H9 (cell line): ENCODE measurements at regions not wholly inside any gene's neighbourhood (a gene's known extent, or its start where the extent isn't known, plus 50 kb on each side); places are given as distances from the start of the nearest gene placed in this dataset.

Experiments used
- DNase-seq: peaks from one replicate; pipeline ENCODE4 v3.0.0-alpha.2; 2017
- H2AFZ ChIP-seq: one replicate; pipeline ENCODE4 v1.6.1; 2013; ENCODE audit warnings: mild to moderate bottlenecking, low read length, control low read depth, moderate library complexity
- H2AK5ac ChIP-seq: 2 replicates; pipeline ENCODE4 v1.6.1; 2013; ENCODE audit warnings: low read length, control low read depth, mixed read lengths; ENCODE audit not compliant: insufficient read length
- H2BK120ac ChIP-seq: one replicate; pipeline ENCODE4 v1.6.1; 2013; ENCODE audit warnings: low read depth, mild to moderate bottlenecking, low read length, control low read depth, inconsistent platforms; ENCODE audit not compliant: poor library complexity, severe bottlenecking
- H2BK12ac ChIP-seq: 2 replicates; pipeline ENCODE4 v1.6.1; 2013; ENCODE audit warnings: low read length, control low read depth, mixed read lengths, low read depth; ENCODE audit not compliant: insufficient read length
- H2BK15ac ChIP-seq: 2 replicates; pipeline ENCODE4 v1.6.1; 2013; ENCODE audit warnings: low read depth, low read length, control low read depth
- H2BK20ac ChIP-seq: one replicate; pipeline ENCODE4 v1.6.1; 2013; ENCODE audit warnings: low read depth, mild to moderate bottlenecking, low read length, control low read depth, inconsistent platforms; ENCODE audit not compliant: poor library complexity, severe bottlenecking
- H2BK5ac ChIP-seq: 2 replicates; pipeline ENCODE4 v1.6.1; 2013; ENCODE audit warnings: low read length, control low read depth, mixed read lengths; ENCODE audit not compliant: insufficient read length
- H3K14ac ChIP-seq: 2 replicates; pipeline ENCODE4 v1.6.1; 2013; ENCODE audit warnings: low read length, control low read depth; ENCODE audit not compliant: insufficient read depth
- H3K18ac ChIP-seq: 2 replicates; pipeline ENCODE4 v1.6.1; 2013; ENCODE audit warnings: low read depth, mild to moderate bottlenecking, mixed read lengths, low read length, control low read depth; ENCODE audit not compliant: insufficient read length
- H3K23ac ChIP-seq: 2 replicates; pipeline ENCODE4 v1.6.1; 2013; ENCODE audit warnings: low read length, control low read depth, mixed read lengths, low read depth; ENCODE audit not compliant: insufficient read length
- H3K23me2 ChIP-seq: 2 replicates; pipeline ENCODE4 v1.6.1; 2013; ENCODE audit warnings: low read depth, mild to moderate bottlenecking, mixed read lengths, low read length, control low read depth; ENCODE audit not compliant: insufficient read length, poor library complexity, severe bottlenecking
- H3K27ac ChIP-seq: 2 replicates; pipeline ENCODE4 v1.5.1; 2013; ENCODE audit warnings: low read length, control low read depth, mixed read lengths, low read depth; ENCODE audit not compliant: insufficient read length
- H3K27me3 ChIP-seq: 2 replicates; pipeline ENCODE4 v1.6.1; 2013; ENCODE audit warnings: low read length, control low read depth, inconsistent platforms; ENCODE audit not compliant: insufficient read depth
- H3K4ac ChIP-seq: 2 replicates; pipeline ENCODE4 v1.6.1; 2013; ENCODE audit warnings: low read depth, mild to moderate bottlenecking, control low read depth, inconsistent platforms, low read length, moderate library complexity
- H3K4me1 ChIP-seq: 2 replicates; pipeline ENCODE4 v1.6.1; 2013; ENCODE audit warnings: low read length, control low read depth, inconsistent platforms; ENCODE audit not compliant: insufficient read depth
- H3K4me2 ChIP-seq: 2 replicates; pipeline ENCODE4 v1.6.1; 2013; ENCODE audit warnings: low read length, control low read depth, mixed read lengths; ENCODE audit not compliant: insufficient read length, insufficient read depth
- H3K56ac ChIP-seq: 2 replicates; pipeline ENCODE4 v1.6.1; 2013; ENCODE audit warnings: low read depth, mild to moderate bottlenecking, mixed read lengths, low read length, control low read depth; ENCODE audit not compliant: insufficient read length
- H3K79me1 ChIP-seq: 2 replicates; pipeline ENCODE4 v1.6.1; 2013; ENCODE audit warnings: low read depth, mild to moderate bottlenecking, moderate library complexity, low read length, control low read depth, inconsistent platforms; ENCODE audit not compliant: insufficient read depth, poor library complexity, severe bottlenecking
- H3K79me2 ChIP-seq: 2 replicates; pipeline ENCODE4 v1.6.1; 2013; ENCODE audit warnings: low read length, control low read depth, inconsistent platforms; ENCODE audit not compliant: insufficient read depth
- H3K9ac ChIP-seq: 2 replicates; pipeline ENCODE4 v1.6.1; 2013; ENCODE audit warnings: low read length, control low read depth, mixed read lengths; ENCODE audit not compliant: insufficient read length; ENCODE audit errors: extremely low read depth
- H3K9me3 ChIP-seq: one replicate; pipeline ENCODE4 v1.6.1; 2013; ENCODE audit warnings: low read depth, low read length, inconsistent platforms; ENCODE audit not compliant: control insufficient read depth
- H3T11ph ChIP-seq: one replicate; pipeline ENCODE4 v1.6.1; 2013; ENCODE audit warnings: mild to moderate bottlenecking, low read length, control low read depth, inconsistent platforms
- H4K20me1 ChIP-seq: one replicate; pipeline ENCODE4 v1.6.1; 2013; ENCODE audit not compliant: control insufficient read depth, insufficient read length, insufficient read depth
- H4K5ac ChIP-seq: 2 replicates; pipeline ENCODE4 v1.6.1; 2013; ENCODE audit warnings: low read depth, mild to moderate bottlenecking, mixed read lengths, low read length, control low read depth; ENCODE audit not compliant: insufficient read length
- H4K8ac ChIP-seq: replicated peaks from 2 replicates; pipeline ENCODE4 v1.6.1; 2013; ENCODE audit warnings: low read length, control low read depth, mixed read lengths, low read depth; ENCODE audit not compliant: insufficient read length
- H4K91ac ChIP-seq: 2 replicates; pipeline ENCODE4 v1.6.1; 2013; ENCODE audit warnings: low read depth, mild to moderate bottlenecking, moderate library complexity, mixed read lengths, low read length, control low read depth; ENCODE audit not compliant: insufficient read length
- H3K27ac Mint-ChIP-seq, 3 experiments: 2 replicates in 2 of 3; 3 replicates in 1 of 3; pipeline ENCODE4 v1.8.0; 2020 to 2021; ENCODE audit warnings: mixed read lengths in 3 of 3, mild to moderate bottlenecking in 1 of 3, moderate library complexity in 1 of 3
- H3K27me3 Mint-ChIP-seq: 2 replicates; pipeline ENCODE4 v1.8.0; 2021; ENCODE audit warnings: low read depth, mild to moderate bottlenecking, moderate library complexity, mixed read lengths
- H3K36me3 Mint-ChIP-seq, 3 experiments: 2 replicates in 2 of 3; 3 replicates in 1 of 3; pipeline ENCODE4 v1.8.0; 2020 to 2021; ENCODE audit warnings: low read depth in 3 of 3, mixed read lengths in 3 of 3; ENCODE audit not compliant: insufficient read depth in 1 of 3
- H3K4me1 Mint-ChIP-seq, 2 experiments: 2 replicates each; pipeline ENCODE4 v1.8.0; 2020; ENCODE audit warnings: mixed read lengths in 2 of 2
- H3K4me3 Mint-ChIP-seq, 2 experiments: 2 replicates in 1 of 2; 3 replicates in 1 of 2; pipeline ENCODE4 v1.8.0; 2020 to 2021; ENCODE audit warnings: mild to moderate bottlenecking in 2 of 2, mixed read lengths in 2 of 2, moderate library complexity in 1 of 2
- H3K9me3 Mint-ChIP-seq, 2 experiments: 2 replicates in 1 of 2; 3 replicates in 1 of 2; pipeline ENCODE4 v1.8.0; 2020; ENCODE audit warnings: mild to moderate bottlenecking in 2 of 2, mixed read lengths in 2 of 2, moderate library complexity in 1 of 2
- whole genome bisulfite sequencing: extraction: QIAGEN DNeasy Blood & Tissue Kit; methylation state at CpG from one replicate; pipeline ENCODE4 v1.1.7; 2013; ENCODE audit warnings: missing lambda C conversion rate, low lambda C conversion rate, mixed read lengths; ENCODE audit not compliant: insufficient read length; ENCODE audit errors: extremely low coverage; 5-methylcytosine and 5-hydroxymethylcytosine counted together
- TF ChIP-seq, protein P1 (sequence below): fragments of 200-600 bp; sonication (generic); conservative IDR thresholded peaks from 3 replicates; pipeline ENCODE4 v1.8.0; 2021; ENCODE audit warnings: antibody characterized with exemption, mild to moderate bottlenecking

DNA sequence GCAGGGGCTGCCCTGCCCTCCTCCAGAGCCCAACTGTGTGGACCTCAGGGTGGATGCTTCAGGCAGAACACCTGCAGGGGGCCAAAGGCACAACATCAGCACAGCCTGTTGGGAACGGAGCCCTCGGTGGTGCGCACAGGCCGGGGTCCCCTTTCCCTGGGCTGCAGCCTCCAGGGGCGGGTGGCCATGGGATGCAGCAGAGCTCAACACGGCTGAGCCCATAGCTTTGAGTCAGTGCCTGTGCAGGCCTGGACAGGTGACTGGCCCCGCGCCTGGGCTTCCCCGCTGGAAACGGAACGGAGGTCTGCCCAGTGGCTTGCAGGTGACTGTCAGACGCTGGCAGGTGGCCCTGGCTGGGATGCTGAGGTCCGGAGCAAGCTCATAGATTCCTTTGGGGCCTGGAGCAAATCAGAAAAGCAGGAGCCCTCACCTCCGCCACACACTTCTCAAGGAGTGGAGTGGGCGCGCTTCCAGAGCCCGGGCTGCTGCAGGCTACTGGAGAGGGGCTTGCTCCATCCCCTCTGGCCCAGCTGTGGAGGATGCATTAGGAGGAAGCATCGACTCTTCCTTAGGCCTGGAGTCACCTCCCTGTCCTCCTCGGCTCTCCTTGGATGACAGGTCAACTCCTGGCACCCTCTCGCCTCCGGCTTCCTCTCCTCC, 69.8 kb upstream of the RNU6ATAC start:
- no peak overlapping the region for H4K5ac ChIP-seq
- H3K14ac ChIP-seq = peak overlapping the region; percentile 14; the same call in 1 of the 2 replicates
- H3K36me3 Mint-ChIP-seq = no peaks in the 10 kb centered on the region
- H3K79me2 ChIP-seq = no peaks in the 10 kb centered on the region
- no peak for DNase-seq
- no peak overlapping the region for H2AFZ ChIP-seq
- H2BK12ac ChIP-seq = no peak overlapping the region
- no peak overlapping the region for H3K18ac ChIP-seq
- H2BK20ac ChIP-seq = no peak overlapping the region
- no peaks in the 10 kb centered on the region for H3K23me2 ChIP-seq
- H3K27ac Mint-ChIP-seq = no peak overlapping the region
- TF ChIP-seq, protein P1, sequence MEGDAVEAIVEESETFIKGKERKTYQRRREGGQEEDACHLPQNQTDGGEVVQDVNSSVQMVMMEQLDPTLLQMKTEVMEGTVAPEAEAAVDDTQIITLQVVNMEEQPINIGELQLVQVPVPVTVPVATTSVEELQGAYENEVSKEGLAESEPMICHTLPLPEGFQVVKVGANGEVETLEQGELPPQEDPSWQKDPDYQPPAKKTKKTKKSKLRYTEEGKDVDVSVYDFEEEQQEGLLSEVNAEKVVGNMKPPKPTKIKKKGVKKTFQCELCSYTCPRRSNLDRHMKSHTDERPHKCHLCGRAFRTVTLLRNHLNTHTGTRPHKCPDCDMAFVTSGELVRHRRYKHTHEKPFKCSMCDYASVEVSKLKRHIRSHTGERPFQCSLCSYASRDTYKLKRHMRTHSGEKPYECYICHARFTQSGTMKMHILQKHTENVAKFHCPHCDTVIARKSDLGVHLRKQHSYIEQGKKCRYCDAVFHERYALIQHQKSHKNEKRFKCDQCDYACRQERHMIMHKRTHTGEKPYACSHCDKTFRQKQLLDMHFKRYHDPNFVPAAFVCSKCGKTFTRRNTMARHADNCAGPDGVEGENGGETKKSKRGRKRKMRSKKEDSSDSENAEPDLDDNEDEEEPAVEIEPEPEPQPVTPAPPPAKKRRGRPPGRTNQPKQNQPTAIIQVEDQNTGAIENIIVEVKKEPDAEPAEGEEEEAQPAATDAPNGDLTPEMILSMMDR = no peak
- no peak overlapping the region for H3K56ac ChIP-seq
- no peak overlapping the region for H3K4me3 Mint-ChIP-seq
- 0 out of 4 replicates have a peak, but pooled peaks cover 0 to 2% of the 10 kb centered on the region in 2 experiments for H3K4me1 Mint-ChIP-seq
- H2BK120ac ChIP-seq = no peak overlapping the region
- WGBS = no CpG with 5 or more reads among the region's 21 CpGs
- no peak overlapping the region for H3K4me2 ChIP-seq
- no peaks in the 10 kb centered on the region for H4K20me1 ChIP-seq
- no peak overlapping the region for H2AK5ac ChIP-seq
- H2BK5ac ChIP-seq = no peak overlapping the region
- H3K27me3 ChIP-seq = no peaks in the 10 kb centered on the region
- H3K27ac ChIP-seq = no peak overlapping the region
- no peak overlapping the region for H4K8ac ChIP-seq
- no peak overlapping the region for H4K91ac ChIP-seq
- no peaks in the 10 kb centered on the region for H3K27me3 Mint-ChIP-seq
- H3K4ac ChIP-seq = no peak overlapping the region
- no peak overlapping the region for H3K9ac ChIP-seq
- H3K9me3 Mint-ChIP-seq = no peaks in the 10 kb centered on the region
- H3K23ac ChIP-seq = no peak overlapping the region
- no peaks in the 10 kb centered on the region for H3K4me1 ChIP-seq
- no peak overlapping the region for H3T11ph ChIP-seq
- no peak overlapping the region; the same call in 1 of the 2 replicates for H2BK15ac ChIP-seq
- no peaks in the 10 kb centered on the region for H3K9me3 ChIP-seq
- no peaks in the 10 kb centered on the region for H3K79me1 ChIP-seq
